NB4 (cell line): ENCODE measurements at regions not wholly inside any gene's neighbourhood (a gene's known extent, or its start where the extent isn't known, plus 50 kb on each side); places are given as distances from the start of the nearest gene placed in this dataset.
"Not testable (repeated sequence)": the region's sequence is repeated elsewhere in the genome, so short reads cannot be mapped to it uniquely, and the experiment has no call there.

Experiments
- DNase-seq: peaks from one replicate; pipeline ENCODE4 v3.0.0; 2010; ENCODE audit warnings: low read depth
- H3K4me3 ChIP-seq: one replicate; pipeline ENCODE4 v1.5.1; 2011; ENCODE audit warnings: mild to moderate bottlenecking, low read depth, low read length, moderate library complexity
- MYC ChIP-seq: IDR thresholded peaks from 2 replicates; pipeline ENCODE4 v1.6.1; 2011; ENCODE audit warnings: low read depth, low read length
- POLR2A ChIP-seq: IDR thresholded peaks from 2 replicates; pipeline ENCODE4 v1.6.1; 2011; ENCODE audit warnings: mild to moderate bottlenecking; ENCODE audit not compliant: insufficient read length; ENCODE audit errors: extremely low read depth
- TF ChIP-seq, protein P1 (sequence below): IDR thresholded peaks from one replicate; pipeline ENCODE4 v1.5.1; 2012; ENCODE audit warnings: low read depth, low read length
- TF ChIP-seq, protein P2 (sequence below): IDR thresholded peaks from 2 replicates; pipeline ENCODE4 v1.6.1; 2011; ENCODE audit warnings: low read depth, low read length

DNA sequence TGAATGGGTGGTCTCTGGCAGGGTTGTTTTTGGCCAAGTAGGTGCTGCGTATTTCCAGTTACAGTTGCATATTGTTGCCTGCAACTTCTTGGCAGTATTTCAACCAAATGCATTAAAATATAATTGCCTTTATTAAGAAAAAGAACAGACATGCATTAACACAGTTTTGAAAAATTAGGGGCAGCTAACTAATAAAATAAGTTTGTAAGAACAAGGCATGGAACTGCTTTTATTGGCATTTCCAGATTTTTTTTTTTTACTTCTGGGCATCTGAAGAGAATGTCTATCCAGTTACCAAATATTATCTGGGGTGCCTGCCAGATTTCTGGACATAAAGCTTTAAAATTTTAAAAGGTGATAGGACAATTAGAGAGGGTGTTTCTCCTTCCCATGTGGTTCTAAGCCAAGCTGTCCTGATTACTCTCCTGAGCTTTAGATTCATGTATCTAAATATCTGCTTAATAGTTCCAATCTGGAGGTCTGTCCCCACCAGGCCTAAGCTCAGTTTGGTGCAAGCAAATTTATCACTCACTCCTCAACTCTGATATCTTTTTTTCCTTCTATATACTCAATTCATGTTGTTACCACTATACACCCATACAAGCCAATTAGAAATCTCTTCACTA, 553.3 kb upstream of the USP24 start:
- H3K4me3 ChIP-seq: no peak overlapping the region
- TF ChIP-seq, protein P1, sequence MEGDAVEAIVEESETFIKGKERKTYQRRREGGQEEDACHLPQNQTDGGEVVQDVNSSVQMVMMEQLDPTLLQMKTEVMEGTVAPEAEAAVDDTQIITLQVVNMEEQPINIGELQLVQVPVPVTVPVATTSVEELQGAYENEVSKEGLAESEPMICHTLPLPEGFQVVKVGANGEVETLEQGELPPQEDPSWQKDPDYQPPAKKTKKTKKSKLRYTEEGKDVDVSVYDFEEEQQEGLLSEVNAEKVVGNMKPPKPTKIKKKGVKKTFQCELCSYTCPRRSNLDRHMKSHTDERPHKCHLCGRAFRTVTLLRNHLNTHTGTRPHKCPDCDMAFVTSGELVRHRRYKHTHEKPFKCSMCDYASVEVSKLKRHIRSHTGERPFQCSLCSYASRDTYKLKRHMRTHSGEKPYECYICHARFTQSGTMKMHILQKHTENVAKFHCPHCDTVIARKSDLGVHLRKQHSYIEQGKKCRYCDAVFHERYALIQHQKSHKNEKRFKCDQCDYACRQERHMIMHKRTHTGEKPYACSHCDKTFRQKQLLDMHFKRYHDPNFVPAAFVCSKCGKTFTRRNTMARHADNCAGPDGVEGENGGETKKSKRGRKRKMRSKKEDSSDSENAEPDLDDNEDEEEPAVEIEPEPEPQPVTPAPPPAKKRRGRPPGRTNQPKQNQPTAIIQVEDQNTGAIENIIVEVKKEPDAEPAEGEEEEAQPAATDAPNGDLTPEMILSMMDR: no peak
- TF ChIP-seq POLR2A (no peak), MYC (no peak)
- TF ChIP-seq, protein P2, sequence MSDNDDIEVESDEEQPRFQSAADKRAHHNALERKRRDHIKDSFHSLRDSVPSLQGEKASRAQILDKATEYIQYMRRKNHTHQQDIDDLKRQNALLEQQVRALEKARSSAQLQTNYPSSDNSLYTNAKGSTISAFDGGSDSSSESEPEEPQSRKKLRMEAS: no peak
- DNase-seq: no peak

DNA sequence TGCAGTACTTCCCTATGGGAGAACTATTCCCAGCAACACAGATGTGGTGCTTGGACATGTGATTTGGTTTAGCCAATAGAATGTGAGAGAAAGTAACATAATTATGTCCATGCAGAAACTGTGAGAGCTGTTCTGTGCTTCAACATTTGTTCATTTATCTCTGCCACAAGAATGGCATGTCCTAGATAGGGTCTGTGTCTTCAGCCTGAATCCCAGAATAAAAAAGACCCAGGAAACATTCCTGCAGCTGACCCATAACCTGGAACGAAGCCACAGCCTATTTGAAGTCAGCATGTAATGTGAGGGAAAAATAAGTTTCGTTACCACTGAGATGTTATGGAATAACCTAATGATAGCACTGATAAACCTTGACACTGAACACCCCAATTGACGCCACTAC, 552.0 kb upstream of the USP24 start:
- H3K4me3 ChIP-seq: no peak overlapping the region
- TF ChIP-seq, protein P1: no peak
- TF ChIP-seq, protein P2: no peak
- TF ChIP-seq POLR2A (no peak), MYC (no peak)
- no peak for DNase-seq

DNA sequence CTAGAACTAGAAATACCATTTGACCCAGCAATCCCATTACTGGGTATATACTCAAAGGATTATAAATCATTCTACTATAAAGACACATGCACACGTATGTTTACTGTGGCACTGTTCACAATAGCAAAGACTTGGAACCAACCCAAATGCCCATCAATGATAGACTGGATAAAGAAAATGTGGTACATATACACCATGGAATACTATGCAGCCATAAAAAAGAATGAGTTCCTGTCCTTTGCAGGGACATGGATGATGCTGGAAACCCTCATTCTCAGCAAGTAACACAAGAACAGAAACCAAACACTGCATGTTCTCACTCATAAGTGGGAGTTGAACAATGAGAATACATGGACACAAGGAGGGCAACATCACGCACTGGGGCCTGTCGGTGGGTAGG, 550.3 kb upstream of the USP24 start:
- not testable (repeated sequence) for H3K4me3 ChIP-seq, DNase-seq

DNA sequence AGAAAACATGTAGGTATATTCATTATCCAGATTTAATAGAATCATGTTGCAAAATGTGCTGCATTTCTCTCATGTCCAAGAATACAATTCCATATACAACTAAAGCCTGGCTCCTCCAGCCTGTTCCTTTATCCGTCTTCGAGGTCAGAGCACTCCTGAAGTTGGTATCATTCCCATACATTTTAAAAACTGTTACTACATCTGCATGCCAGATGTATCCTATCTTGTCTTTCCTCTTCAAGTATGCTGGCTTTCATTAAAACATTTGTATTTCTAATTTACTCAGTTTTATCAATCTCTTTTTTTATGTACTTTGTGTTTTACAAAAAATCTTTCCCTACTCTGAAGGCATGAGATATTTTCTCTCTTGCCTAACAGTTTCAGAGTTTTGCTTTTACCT, 536.6 kb upstream of the USP24 start:
- no peak for DNase-seq
- no peak overlapping the region for H3K4me3 ChIP-seq
- TF ChIP-seq POLR2A (no peak), MYC (no peak)
- TF ChIP-seq, protein P1: no peak

DNA sequence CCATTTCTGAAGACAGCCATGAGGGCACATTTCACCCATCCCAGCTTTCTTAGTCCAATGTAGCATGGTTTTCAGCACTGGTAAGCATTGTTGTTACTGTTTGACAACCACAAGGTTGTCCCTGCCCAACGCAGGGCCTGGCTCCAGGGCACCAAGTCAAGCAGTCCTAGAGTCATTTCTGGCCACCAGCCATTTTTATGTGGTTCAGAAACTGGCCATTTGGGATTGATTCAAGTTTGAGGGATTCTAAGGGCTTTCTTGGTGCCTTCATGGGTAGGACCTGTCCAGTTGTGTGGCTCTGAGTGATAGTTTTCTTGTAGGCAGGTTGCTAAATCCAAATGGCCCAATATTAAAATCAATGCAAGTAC, 535.4 kb upstream of the USP24 start:
- DNase-seq: no peak
- H3K4me3 ChIP-seq: no peak overlapping the region
- TF ChIP-seq POLR2A (no peak), MYC (no peak)
- TF ChIP-seq, protein P2: no peak
- TF ChIP-seq, protein P1: no peak

DNA sequence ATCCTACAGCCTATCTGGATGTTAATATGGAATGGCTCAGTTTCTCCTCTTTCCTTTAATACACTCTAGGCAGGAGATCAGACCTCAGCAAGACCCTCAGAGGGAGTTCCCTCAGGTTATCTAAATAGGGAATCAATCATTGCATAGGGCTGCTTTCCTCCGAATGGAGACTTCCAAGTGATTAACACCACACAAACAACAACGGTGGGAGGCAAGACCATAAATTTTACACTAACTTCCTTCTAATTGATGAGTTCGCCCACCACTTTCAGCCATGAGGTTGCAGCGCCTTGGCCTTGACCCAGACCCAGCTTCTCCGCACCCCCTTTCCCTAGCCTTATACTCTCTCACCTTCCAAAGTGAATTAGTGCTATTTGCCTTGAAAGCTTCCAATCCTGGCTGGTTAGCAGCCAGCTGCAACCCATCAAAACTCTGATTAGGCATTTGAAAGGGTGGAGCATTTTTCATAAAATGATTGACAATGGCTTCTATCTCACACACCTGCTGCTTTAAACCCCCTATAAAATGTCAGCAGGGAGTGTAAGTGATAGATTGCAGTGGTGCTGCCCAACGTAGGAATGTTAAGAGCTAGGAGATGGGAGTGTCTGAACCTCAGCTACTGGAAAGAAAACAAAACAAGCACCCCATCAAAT, 534.9 kb upstream of the USP24 start:
- TF ChIP-seq, protein P1: no peak
- TF ChIP-seq, protein P2: no peak
- no peak for TF ChIP-seq MYC
- no peak for TF ChIP-seq POLR2A
- DNase-seq: no peak
- H3K4me3 ChIP-seq: no peak overlapping the region
